ENCODE measurements at regions not wholly inside any gene's neighbourhood (a gene's known extent, or its start where the extent isn't known, plus 50 kb on each side); places are given as distances from the start of the nearest gene placed in this dataset.

DNA sequence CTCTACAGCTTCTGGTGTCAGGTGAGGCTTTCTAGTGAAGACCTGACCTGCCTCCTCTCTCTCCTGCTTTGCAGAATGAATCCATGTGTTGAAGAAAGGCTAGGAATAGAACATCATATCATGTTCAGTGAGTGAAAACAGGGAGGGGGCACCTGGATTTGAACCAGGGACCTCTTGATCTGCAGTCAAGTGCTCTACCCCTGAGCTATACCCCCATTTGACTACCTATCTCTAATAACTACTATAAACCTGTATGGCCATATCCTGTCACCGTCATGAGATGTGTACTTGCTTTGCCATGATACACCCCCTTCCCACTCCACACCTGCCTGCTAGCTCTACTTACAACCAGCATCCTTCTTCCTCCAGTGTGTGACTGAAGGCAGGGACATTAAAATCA, 91.3 kb upstream of the ZNF746 start:
- H4K20me1 ChIP-seq (replicated peaks; ENCODE audit: control insufficient read depth, extremely low read depth, insufficient read depth, low read length): no peaks in the 10 kb centered on the region
- intact Hi-C loops (cut with micrococcal nuclease) (no loop called here), dilution Hi-C loops (cut with MboI; ENCODE audit: extremely low pct_ligation_motif_present, low sequenced_read_pairs) (no loop called here)
- FAIRE-seq (no peak), DNase-seq (ENCODE audit: low read depth, low spot score) (no peak)
- BruUV-seq (replicated peaks): no TSS peak
- H3K4me3 ChIP-seq (replicated peaks in 1 of 3; ENCODE audit: insufficient read depth in 1 of 3, low read depth in 1 of 3, low read length in 3 of 3): no peak overlapping the region
- no peak for TF ChIP-seq MYC (IDR thresholded peaks at IDR 0.05; ENCODE audit: low read depth, low read length)
- TF ChIP-seq, protein P1, sequence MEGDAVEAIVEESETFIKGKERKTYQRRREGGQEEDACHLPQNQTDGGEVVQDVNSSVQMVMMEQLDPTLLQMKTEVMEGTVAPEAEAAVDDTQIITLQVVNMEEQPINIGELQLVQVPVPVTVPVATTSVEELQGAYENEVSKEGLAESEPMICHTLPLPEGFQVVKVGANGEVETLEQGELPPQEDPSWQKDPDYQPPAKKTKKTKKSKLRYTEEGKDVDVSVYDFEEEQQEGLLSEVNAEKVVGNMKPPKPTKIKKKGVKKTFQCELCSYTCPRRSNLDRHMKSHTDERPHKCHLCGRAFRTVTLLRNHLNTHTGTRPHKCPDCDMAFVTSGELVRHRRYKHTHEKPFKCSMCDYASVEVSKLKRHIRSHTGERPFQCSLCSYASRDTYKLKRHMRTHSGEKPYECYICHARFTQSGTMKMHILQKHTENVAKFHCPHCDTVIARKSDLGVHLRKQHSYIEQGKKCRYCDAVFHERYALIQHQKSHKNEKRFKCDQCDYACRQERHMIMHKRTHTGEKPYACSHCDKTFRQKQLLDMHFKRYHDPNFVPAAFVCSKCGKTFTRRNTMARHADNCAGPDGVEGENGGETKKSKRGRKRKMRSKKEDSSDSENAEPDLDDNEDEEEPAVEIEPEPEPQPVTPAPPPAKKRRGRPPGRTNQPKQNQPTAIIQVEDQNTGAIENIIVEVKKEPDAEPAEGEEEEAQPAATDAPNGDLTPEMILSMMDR (IDR thresholded peaks at IDR 0.05; ENCODE audit: extremely low read depth in 1 of 2, insufficient read depth in 1 of 2, low read depth in 1 of 2, low read length in 2 of 2): no peak
- TF ChIP-seq, protein P2, sequence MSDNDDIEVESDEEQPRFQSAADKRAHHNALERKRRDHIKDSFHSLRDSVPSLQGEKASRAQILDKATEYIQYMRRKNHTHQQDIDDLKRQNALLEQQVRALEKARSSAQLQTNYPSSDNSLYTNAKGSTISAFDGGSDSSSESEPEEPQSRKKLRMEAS (IDR thresholded peaks at IDR 0.05; ENCODE audit: insufficient read depth, insufficient read length): no peak
- H3K27ac ChIP-seq (ENCODE audit: insufficient read depth, low read depth, low read length): no peak overlapping the region
- CTCF ChIA-PET: no interaction called here
- H2AFZ ChIP-seq (ENCODE audit: low read depth, low read length): no peak overlapping the region
- H3K27me3 ChIP-seq (ENCODE audit: control insufficient read depth in 2 of 2, insufficient read depth in 2 of 2, low read length in 2 of 2): no peaks in the 10 kb centered on the region
- H3K9me3 ChIP-seq (replicated peaks; ENCODE audit: control insufficient read depth, insufficient read depth, low read length): no peaks in the 10 kb centered on the region
- no peaks in the 10 kb centered on the region for H3K4me1 ChIP-seq (ENCODE audit: control insufficient read depth, extremely low read depth, insufficient read depth, low read length)
- no peaks in the 10 kb centered on the region for H3K9me1 ChIP-seq (replicated peaks; ENCODE audit: control insufficient read depth, extremely low read depth, insufficient read depth, low read length)
- POLR2A ChIA-PET: no interaction called here
- peaks cover 3% of the 10 kb centered on the region for H3K79me2 ChIP-seq (ENCODE audit: control insufficient read depth, insufficient read depth, low read length)
- peaks cover 9 to 17% of the 10 kb centered on the region in 2 experiments for H3K36me3 ChIP-seq (ENCODE audit: control insufficient read depth in 2 of 2, extremely low read depth in 1 of 2, insufficient read depth in 2 of 2, low read length in 2 of 2)
- H3K9ac ChIP-seq (replicated peaks; ENCODE audit: extremely low read depth, insufficient read depth, low read length): no peak overlapping the region
- H3K4me2 ChIP-seq (ENCODE audit: insufficient read depth, low read length): no peak overlapping the region

DNA sequence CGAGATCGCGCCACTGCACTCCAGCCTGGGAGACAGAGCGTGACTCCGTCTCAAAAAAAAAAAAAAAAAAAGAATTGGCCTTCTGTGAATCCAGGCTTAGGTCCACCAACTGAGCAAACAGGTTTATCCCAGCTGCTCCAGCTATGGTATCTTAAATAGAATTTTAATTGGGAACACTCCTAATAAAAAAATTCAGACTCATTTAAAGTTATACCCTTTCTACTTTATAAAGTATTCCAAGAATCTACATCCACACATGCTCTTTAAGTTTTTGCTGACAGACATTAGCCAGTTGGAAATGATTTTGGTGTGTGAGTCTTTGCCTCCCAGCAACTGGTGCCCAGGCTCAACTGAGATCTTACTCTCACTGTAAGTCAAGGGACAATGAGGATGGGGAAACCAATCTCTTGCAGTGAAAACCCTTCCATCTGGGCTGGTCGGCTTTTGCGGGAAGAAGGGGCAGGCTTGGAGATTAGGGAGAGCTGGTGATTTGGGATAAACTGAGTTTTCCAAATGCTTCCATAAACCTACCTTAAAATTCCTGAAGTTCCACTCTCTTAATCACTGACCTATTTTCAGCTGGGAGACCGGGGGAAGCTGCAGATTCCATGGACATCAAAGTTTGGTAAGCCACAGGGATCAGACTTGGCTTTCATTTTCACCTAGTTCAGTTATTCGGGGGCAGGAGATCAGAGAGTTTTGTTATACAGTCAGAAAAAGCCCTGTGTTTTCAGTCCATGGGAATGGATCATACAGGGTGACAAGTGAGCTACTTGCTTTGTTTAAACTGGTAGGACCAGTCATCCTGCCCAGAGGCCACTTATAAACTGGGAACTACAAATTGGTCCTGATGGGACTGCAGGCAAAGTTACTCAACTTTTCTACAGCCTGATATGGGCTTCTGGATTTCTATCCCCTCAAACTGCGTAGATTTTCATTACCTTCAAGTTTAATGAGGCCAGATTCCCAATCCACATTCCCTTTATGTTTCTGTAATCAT, 89.3 kb upstream of the ZNF746 start:
- H3K27ac ChIP-seq (ENCODE audit: insufficient read depth, low read depth, low read length): no peak overlapping the region
- no peak for FAIRE-seq
- intact Hi-C loops (cut with micrococcal nuclease) (no loop called here), dilution Hi-C loops (cut with MboI; ENCODE audit: extremely low pct_ligation_motif_present, low sequenced_read_pairs) (no loop called here)
- H3K9me3 ChIP-seq (replicated peaks; ENCODE audit: control insufficient read depth, insufficient read depth, low read length): no peaks in the 10 kb centered on the region
- no peaks in the 10 kb centered on the region for H3K9me1 ChIP-seq (replicated peaks; ENCODE audit: control insufficient read depth, extremely low read depth, insufficient read depth, low read length)
- peaks cover 9 to 22% of the 10 kb centered on the region in 2 experiments for H3K36me3 ChIP-seq (ENCODE audit: control insufficient read depth in 2 of 2, extremely low read depth in 1 of 2, insufficient read depth in 2 of 2, low read length in 2 of 2)
- H4K20me1 ChIP-seq (replicated peaks; ENCODE audit: control insufficient read depth, extremely low read depth, insufficient read depth, low read length): no peaks in the 10 kb centered on the region
- no peaks in the 10 kb centered on the region for H3K27me3 ChIP-seq (ENCODE audit: control insufficient read depth in 2 of 2, insufficient read depth in 2 of 2, low read length in 2 of 2)
- H3K4me1 ChIP-seq (ENCODE audit: control insufficient read depth, extremely low read depth, insufficient read depth, low read length): no peaks in the 10 kb centered on the region
- TF ChIP-seq POLR2AphosphoS5 (IDR thresholded peaks at IDR 0.05; ENCODE audit: insufficient read depth, low read depth, low read length) (no peak), POLR2A (IDR thresholded peaks at IDR 0.05; ENCODE audit: low read depth, low read length) (no peak), GATA2 (IDR thresholded peaks at IDR 0.05; ENCODE audit: insufficient read depth, insufficient read length, low read depth, low read length) (no peak), EZH2 (IDR thresholded peaks at IDR 0.05; ENCODE audit: borderline replicate concordance, low read depth, low read length, severe bottlenecking) (no peak), JUN (IDR thresholded peaks at IDR 0.05; ENCODE audit: borderline replicate concordance, insufficient read depth, insufficient read length, low read depth) (no peak)
- TF ChIP-seq, protein P1 (IDR thresholded peaks at IDR 0.05; ENCODE audit: extremely low read depth in 1 of 2, insufficient read depth in 1 of 2, low read depth in 1 of 2, low read length in 2 of 2): no peak
- POLR2A ChIA-PET: no interaction called here
- no peak overlapping the region for H3K4me3 ChIP-seq (replicated peaks in 1 of 3; ENCODE audit: insufficient read depth in 1 of 3, low read depth in 1 of 3, low read length in 3 of 3)
- no peak for DNase-seq (ENCODE audit: low read depth, low spot score)
- peaks cover 3% of the 10 kb centered on the region for H3K79me2 ChIP-seq (ENCODE audit: control insufficient read depth, insufficient read depth, low read length)
- no peak overlapping the region for H2AFZ ChIP-seq (ENCODE audit: low read depth, low read length)
- no peak overlapping the region for H3K4me2 ChIP-seq (ENCODE audit: insufficient read depth, low read length)
- no TSS peak for BruUV-seq (replicated peaks)
- no peak overlapping the region for H3K9ac ChIP-seq (replicated peaks; ENCODE audit: extremely low read depth, insufficient read depth, low read length)
- CTCF ChIA-PET: interaction anchor here (1.3 kb wide), 1 partner anchor 38 kb away, joined by 3 read pairs; no protein-coding TSS in a partner anchor
